ENCODE measurements at regions not wholly inside any gene's neighbourhood (a gene's known extent, or its start where the extent isn't known, plus 50 kb on each side); places are given as distances from the start of the nearest gene placed in this dataset.

DNA sequence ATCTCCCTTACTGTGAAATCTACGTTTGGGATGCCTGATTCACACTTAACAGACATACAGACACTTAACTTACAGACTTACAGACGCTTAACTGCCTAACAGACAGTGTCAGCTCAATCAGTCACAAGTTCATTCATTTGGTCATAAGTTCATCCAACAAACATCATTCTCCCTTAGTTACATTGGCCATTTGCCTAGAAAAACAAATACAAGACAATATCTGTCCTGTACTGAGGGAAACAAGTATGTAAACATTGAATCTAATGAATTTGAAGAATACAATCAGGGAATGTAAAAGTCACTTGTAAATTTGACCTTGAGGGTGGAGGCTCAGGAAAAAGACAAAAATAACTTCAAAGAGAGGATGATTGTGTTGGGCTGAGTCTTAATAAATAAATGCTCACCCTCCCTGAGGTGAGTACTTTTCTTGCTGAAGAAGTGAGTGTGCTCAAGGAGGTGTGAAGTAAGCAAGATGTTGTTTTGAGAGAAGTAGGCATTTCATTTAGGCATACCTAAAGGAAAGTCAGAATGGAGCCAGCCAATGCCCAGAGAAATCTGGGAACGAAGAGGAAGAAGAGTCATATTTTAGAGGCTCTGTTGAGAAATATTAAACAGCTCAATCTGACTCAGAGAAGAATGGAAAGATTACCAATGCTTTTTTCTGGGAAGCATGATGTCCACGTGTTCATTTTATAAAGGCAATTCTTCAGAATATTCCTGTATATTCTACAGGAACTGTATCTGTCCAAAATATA, 958.4 kb upstream of the SLC10A2 start:
- TF ChIP-seq POLR2A (IDR thresholded peaks at IDR 0.05): no peak
- TF ChIP-seq, protein P1, sequence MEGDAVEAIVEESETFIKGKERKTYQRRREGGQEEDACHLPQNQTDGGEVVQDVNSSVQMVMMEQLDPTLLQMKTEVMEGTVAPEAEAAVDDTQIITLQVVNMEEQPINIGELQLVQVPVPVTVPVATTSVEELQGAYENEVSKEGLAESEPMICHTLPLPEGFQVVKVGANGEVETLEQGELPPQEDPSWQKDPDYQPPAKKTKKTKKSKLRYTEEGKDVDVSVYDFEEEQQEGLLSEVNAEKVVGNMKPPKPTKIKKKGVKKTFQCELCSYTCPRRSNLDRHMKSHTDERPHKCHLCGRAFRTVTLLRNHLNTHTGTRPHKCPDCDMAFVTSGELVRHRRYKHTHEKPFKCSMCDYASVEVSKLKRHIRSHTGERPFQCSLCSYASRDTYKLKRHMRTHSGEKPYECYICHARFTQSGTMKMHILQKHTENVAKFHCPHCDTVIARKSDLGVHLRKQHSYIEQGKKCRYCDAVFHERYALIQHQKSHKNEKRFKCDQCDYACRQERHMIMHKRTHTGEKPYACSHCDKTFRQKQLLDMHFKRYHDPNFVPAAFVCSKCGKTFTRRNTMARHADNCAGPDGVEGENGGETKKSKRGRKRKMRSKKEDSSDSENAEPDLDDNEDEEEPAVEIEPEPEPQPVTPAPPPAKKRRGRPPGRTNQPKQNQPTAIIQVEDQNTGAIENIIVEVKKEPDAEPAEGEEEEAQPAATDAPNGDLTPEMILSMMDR (IDR thresholded peaks at IDR 0.05): no peak
- H3K27me3 ChIP-seq: no peaks in the 10 kb centered on the region
- intact Hi-C loops (cut with DNase I): no loop called here
- H3K4me3 ChIP-seq: no peak overlapping the region
- no peaks in the 10 kb centered on the region for H3K9me3 ChIP-seq (replicated peaks in 1 of 3)
- H3K36me3 ChIP-seq (replicated peaks in 1 of 2): no peaks in the 10 kb centered on the region
- DNase-seq: no peak
- no peak overlapping the region for H3K27ac ChIP-seq
- H3K4me1 ChIP-seq (replicated peaks in 1 of 2): no peaks in the 10 kb centered on the region
- WGBS, 4 donors: 43 to 54% (median 53%) methylated on average over 4 of the region's 4 CpGs

DNA sequence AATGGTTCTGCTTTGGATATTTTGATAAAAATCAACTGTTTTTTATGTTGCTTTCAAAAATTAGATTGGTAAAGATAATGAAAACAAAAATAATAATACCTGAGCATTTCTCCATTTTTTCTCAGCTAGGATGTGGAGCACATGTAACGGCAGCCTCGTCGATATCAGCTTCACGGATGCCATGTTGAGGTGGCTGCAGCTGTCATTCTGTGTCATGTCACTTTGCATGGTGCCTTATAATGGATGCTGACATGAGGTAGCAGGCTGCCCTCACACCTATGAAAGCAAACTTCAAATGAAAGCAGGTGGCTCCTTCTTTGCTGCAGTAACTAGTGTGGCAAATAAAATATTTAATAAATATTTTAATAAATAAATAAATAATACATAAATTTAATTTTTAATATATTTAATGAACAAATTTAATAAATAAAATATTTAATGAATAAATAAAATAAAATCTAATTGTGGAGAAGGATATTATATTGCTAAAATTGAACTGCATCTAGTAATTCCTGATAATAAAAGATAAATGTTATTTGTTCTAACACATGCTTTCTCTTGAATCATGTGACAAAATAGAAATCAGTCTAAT, 955.7 kb upstream of the SLC10A2 start:
- Histone ChIP-seq H3K4me3 (no peak overlapping the region), H3K27me3 (no peaks in the 10 kb centered on the region), H3K9me3 (replicated peaks in 1 of 3) (no peaks in the 10 kb centered on the region), H3K4me1 (replicated peaks in 1 of 2) (no peaks in the 10 kb centered on the region), H3K27ac (no peak overlapping the region), H3K36me3 (replicated peaks in 1 of 2) (no peaks in the 10 kb centered on the region)
- DNase-seq: no peak
- 88 to 94% (median 93%) methylated on average over 4 of the region's 4 CpGs for WGBS, 4 donors
- intact Hi-C loops (cut with DNase I): no loop called here
- TF ChIP-seq, protein P1 (IDR thresholded peaks at IDR 0.05): no peak
- TF ChIP-seq POLR2A (IDR thresholded peaks at IDR 0.05): no peak

DNA sequence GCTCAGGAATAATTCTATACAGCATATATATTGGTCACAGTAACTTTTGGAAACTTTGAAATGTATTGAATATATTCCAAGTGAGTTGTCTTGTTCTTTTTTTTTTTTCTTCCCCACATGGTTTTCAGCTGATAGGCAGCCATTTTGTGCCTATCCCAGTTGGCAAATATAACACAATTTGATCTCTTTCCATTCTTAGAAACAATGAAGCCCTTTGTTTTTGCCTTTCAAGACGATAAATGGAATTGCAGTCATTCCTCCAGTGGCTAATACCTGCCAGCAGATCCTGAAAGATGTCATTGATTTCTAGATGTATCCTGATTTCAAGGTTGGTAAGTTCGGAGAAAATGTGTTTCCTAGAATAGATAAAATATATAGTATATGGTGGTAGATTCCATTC, 951.1 kb upstream of the SLC10A2 start:
- intact Hi-C loops (cut with DNase I): no loop called here
- Histone ChIP-seq H3K9me3 (replicated peaks in 1 of 3) (no peaks in the 10 kb centered on the region), H3K4me1 (replicated peaks in 1 of 2) (no peaks in the 10 kb centered on the region), H3K36me3 (replicated peaks in 1 of 2) (no peaks in the 10 kb centered on the region), H3K4me3 (no peak overlapping the region), H3K27me3 (no peaks in the 10 kb centered on the region), H3K27ac (no peak overlapping the region)
- WGBS, 4 donors: 69 to 86% (median 76%) methylated on average over 2 of the region's 2 CpGs
- TF ChIP-seq, protein P1 (IDR thresholded peaks at IDR 0.05): no peak
- no peak for TF ChIP-seq POLR2A (IDR thresholded peaks at IDR 0.05)
- no peak for DNase-seq

DNA sequence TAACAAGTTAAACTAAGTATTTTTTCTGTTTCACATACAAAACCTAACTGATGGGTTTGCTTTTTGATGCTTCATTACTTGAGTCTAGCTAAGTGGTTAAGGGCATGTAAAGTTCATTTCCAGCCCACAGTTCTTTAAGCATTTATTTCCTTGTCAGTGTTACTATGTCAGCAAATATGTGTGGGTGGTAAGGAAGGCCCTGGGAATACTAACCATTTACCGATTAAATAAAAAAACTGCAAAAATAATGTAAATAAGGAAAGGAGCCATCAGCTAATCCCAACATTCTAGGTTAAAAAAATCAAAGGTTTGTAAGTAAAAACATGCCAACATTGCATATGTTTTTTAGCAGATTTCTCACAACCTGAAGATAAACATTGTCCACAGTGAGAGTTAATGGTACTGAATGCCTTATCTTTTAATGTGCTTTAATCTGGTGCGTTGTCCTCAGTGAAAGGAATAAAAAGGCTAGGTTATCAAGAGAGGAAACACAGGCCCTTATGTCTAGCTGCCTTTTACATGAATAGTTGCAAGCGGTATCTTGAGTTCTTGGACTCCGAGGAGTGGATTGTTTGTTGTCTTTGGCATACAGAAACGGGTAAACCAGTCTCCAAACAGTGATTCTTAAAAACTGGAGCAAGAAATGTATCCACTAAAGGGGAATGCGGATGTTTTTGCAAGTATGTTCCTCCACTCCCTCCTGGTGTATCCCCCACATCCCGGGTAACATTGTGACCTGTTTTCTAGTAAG, 949.6 kb upstream of the SLC10A2 start:
- H3K27me3 ChIP-seq: no peaks in the 10 kb centered on the region
- 43 to 56% (median 54%) methylated on average over 7 of the region's 7 CpGs for WGBS, 4 donors
- DNase-seq: no peak
- intact Hi-C loops (cut with DNase I): no loop called here
- H3K9me3 ChIP-seq (replicated peaks in 1 of 3): no peaks in the 10 kb centered on the region
- no peak overlapping the region for H3K27ac ChIP-seq
- TF ChIP-seq, protein P1 (IDR thresholded peaks at IDR 0.05): no peak
- no peak for TF ChIP-seq POLR2A (IDR thresholded peaks at IDR 0.05)
- no peaks in the 10 kb centered on the region for H3K4me1 ChIP-seq (replicated peaks in 1 of 2)
- no peak overlapping the region for H3K4me3 ChIP-seq
- H3K36me3 ChIP-seq (replicated peaks in 1 of 2): no peaks in the 10 kb centered on the region
